EL (cell line): ENCODE measurements at regions not wholly inside any gene's neighbourhood (a gene's known extent, or its start where the extent isn't known, plus 50 kb on each side); places are given as distances from the start of the nearest gene placed in this dataset.
A peak's percentile ranks its signal among the peaks of the same experiment; 100 is the strongest.
"Not testable (repeated sequence)": the region's sequence is repeated elsewhere in the genome, so short reads cannot be mapped to it uniquely, and the experiment has no call there.

ENCODE experiments used
- DNase-seq: peaks from one replicate; pipeline ENCODE4 v3.0.0-alpha.2; 2016

- DNase-seq: no peak
These were observed 140.1 kb upstream of the NRIP1 start for GRCh38 chr21:15204970-15205286.

GRCh38 chr21:15206514-15206913 is 141.7 kb upstream of the NRIP1 start:
- DNase-seq: no peak

- no peak for DNase-seq
These were observed 142.4 kb upstream of the NRIP1 start for GRCh38 chr21:15207231-15207630.

GRCh38 chr21:15207635-15208370 is 143.0 kb upstream of the NRIP1 start:
- no peak for DNase-seq

- DNase-seq: no peak
These were observed 144.0 kb upstream of the NRIP1 start for GRCh38 chr21:15208786-15209185.

GRCh38 chr21:15209224-15209623 is 144.4 kb upstream of the NRIP1 start:
- no peak for DNase-seq

GRCh38 chr21:15210235-15210678 is 145.5 kb upstream of the NRIP1 start:
- peak; percentile 88 for DNase-seq

GRCh38 chr21:15211491-15212133 is 146.8 kb upstream of the NRIP1 start:
- DNase-seq: no peak

- no peak for DNase-seq
These were observed 147.4 kb upstream of the NRIP1 start for GRCh38 chr21:15212206-15212605.

GRCh38 chr21:15218476-15218875 is 153.7 kb upstream of the NRIP1 start:
- not testable (repeated sequence) for DNase-seq

GRCh38 chr21:15219039-15219438 is 154.2 kb upstream of the NRIP1 start:
- no peak for DNase-seq

- DNase-seq: no peak
These were observed 155.1 kb upstream of the NRIP1 start for GRCh38 chr21:15219894-15220293.

GRCh38 chr21:15221799-15222386 is 157.1 kb upstream of the NRIP1 start:
- peak; percentile 64 for DNase-seq

GRCh38 chr21:15222707-15223106 is 157.9 kb upstream of the NRIP1 start:
- peak; percentile 44 for DNase-seq

GRCh38 chr21:15224346-15225086 is 159.7 kb upstream of the NRIP1 start:
- DNase-seq: peak; percentile 87

GRCh38 chr21:15227919-15228318 is 163.1 kb upstream of the NRIP1 start:
- DNase-seq: no peak

GRCh38 chr21:15229390-15229789 is 164.6 kb upstream of the NRIP1 start:
- no peak for DNase-seq

- DNase-seq: no peak
These were observed 168.8 kb upstream of the NRIP1 start for GRCh38 chr21:15233611-15234010.

- DNase-seq: no peak
These were observed 171.3 kb upstream of the NRIP1 start for GRCh38 chr21:15236111-15236510.

GRCh38 chr21:15240848-15241247 is 176.0 kb upstream of the NRIP1 start:
- no peak for DNase-seq

GRCh38 chr21:15241997-15242736 is 177.4 kb upstream of the NRIP1 start:
- DNase-seq: no peak

- no peak for DNase-seq
These were observed 178.1 kb upstream of the NRIP1 start for GRCh38 chr21:15242906-15243305.

- DNase-seq: no peak
These were observed 178.6 kb upstream of the NRIP1 start for GRCh38 chr21:15243406-15243805.
